Endothelial cell (in vitro differentiated cells): ENCODE measurements at regions not wholly inside any gene's neighbourhood (a gene's known extent, or its start where the extent isn't known, plus 50 kb on each side); places are given as distances from the start of the nearest gene placed in this dataset.
"Not testable (repeated sequence)": the region's sequence is repeated elsewhere in the genome, so short reads cannot be mapped to it uniquely, and the experiment has no call there.

Experiments
- DNase-seq: peaks from one replicate; pipeline ENCODE4 v3.0.0; 2021; ENCODE audit warnings: low spot score
- H3K27ac Mint-ChIP-seq: one replicate; pipeline ENCODE4 v1.8.0; 2021; ENCODE audit warnings: mixed read lengths, inconsistent platforms; ENCODE audit not compliant: unreplicated experiment
- H3K27me3 Mint-ChIP-seq: one replicate; pipeline ENCODE4 v1.8.0; 2021; ENCODE audit warnings: mild to moderate bottlenecking, moderate library complexity, mixed read lengths, inconsistent platforms; ENCODE audit not compliant: unreplicated experiment
- H3K36me3 Mint-ChIP-seq: one replicate; pipeline ENCODE4 v1.8.0; 2021; ENCODE audit warnings: mild to moderate bottlenecking, low read depth, mixed read lengths, inconsistent platforms; ENCODE audit not compliant: unreplicated experiment
- H3K4me1 Mint-ChIP-seq: one replicate; pipeline ENCODE4 v1.8.0; 2021; ENCODE audit warnings: mild to moderate bottlenecking, mixed read lengths, inconsistent platforms; ENCODE audit not compliant: unreplicated experiment
- H3K4me3 Mint-ChIP-seq: one replicate; pipeline ENCODE4 v1.8.0; 2021; ENCODE audit warnings: mild to moderate bottlenecking, mixed read lengths, inconsistent platforms; ENCODE audit not compliant: unreplicated experiment
- H3K9me3 Mint-ChIP-seq: one replicate; pipeline ENCODE4 v1.8.0; 2021; ENCODE audit warnings: mixed read lengths, inconsistent platforms; ENCODE audit not compliant: unreplicated experiment
- TF ChIP-seq, protein P1 (sequence below): fragments of 200-600 bp; sonication (generic); IDR thresholded peaks from one replicate; pipeline ENCODE4 v1.5.0; 2021; ENCODE audit warnings: antibody characterized with exemption; ENCODE audit not compliant: unreplicated experiment

DNA sequence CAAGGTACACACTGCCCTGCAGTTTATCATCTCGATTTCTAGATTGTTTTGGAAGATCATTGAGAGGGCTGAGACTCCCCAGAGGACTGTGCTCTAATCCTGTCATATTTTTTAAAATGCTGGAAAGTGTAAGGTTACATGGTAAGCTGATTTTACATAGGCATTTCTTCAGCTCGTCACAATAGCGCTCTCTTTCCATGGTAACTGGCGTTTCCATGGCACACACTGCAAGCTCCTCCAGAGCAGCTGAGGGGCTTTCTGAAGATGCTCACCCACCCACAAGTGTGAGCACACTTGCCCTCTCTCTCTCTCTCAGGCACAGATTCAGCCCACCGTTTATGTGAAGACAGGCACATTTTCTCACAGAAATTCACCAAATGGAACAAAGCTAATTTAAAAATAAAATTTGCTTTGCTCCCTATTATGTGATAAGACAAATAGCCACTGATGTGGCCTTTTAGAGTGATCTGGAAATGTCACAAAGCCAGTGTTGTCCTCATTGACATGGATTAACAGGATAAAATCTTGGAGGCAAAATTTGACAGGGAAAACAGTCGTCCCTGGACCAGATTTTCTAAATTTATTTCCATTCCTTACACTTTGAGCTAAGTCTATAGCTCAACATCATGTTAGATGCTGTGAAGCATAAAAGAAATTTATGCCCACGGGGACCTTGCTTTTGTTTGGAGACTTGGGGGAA lies 421.5 kb downstream of the RWDD3 start:
- Mint-ChIP-seq H3K27ac (no peak overlapping the region), H3K36me3 (no peaks in the 10 kb centered on the region), H3K4me1 (no peaks in the 10 kb centered on the region), H3K4me3 (no peak overlapping the region), H3K27me3 (no peaks in the 10 kb centered on the region), H3K9me3 (no peaks in the 10 kb centered on the region)
- DNase-seq = no peak
- TF ChIP-seq, protein P1, sequence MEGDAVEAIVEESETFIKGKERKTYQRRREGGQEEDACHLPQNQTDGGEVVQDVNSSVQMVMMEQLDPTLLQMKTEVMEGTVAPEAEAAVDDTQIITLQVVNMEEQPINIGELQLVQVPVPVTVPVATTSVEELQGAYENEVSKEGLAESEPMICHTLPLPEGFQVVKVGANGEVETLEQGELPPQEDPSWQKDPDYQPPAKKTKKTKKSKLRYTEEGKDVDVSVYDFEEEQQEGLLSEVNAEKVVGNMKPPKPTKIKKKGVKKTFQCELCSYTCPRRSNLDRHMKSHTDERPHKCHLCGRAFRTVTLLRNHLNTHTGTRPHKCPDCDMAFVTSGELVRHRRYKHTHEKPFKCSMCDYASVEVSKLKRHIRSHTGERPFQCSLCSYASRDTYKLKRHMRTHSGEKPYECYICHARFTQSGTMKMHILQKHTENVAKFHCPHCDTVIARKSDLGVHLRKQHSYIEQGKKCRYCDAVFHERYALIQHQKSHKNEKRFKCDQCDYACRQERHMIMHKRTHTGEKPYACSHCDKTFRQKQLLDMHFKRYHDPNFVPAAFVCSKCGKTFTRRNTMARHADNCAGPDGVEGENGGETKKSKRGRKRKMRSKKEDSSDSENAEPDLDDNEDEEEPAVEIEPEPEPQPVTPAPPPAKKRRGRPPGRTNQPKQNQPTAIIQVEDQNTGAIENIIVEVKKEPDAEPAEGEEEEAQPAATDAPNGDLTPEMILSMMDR = no peak

GRCh38 chr1:95657248-95657647 lies 423.2 kb downstream of the RWDD3 start:
- Mint-ChIP-seq H3K27me3 (no peaks in the 10 kb centered on the region), H3K9me3 (no peaks in the 10 kb centered on the region), H3K4me1 (no peaks in the 10 kb centered on the region), H3K27ac (no peak overlapping the region), H3K4me3 (no peak overlapping the region), H3K36me3 (no peaks in the 10 kb centered on the region)
- no peak for DNase-seq
- TF ChIP-seq, protein P1 = no peak

DNA sequence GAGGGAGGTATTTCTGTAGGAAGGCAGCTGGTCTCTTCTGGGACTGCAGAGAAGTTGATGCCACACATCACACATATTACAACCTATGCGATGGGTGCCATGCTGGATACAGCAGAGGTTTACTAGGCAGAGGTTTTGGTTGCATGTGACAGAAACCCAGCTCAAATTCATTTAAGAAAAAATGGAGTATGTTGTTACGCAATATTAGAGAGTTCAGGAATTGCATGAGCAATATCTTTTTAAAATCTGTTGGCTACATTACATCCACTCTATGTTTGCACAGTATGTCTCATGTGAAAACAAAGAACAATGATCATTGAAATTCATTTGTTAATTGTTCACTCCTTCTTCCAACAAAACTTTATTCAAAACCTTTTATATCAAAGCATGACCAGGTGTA lies 425.2 kb downstream of the RWDD3 start:
- Mint-ChIP-seq H3K4me3 (no peak overlapping the region), H3K36me3 (no peaks in the 10 kb centered on the region), H3K9me3 (no peaks in the 10 kb centered on the region), H3K27ac (no peak overlapping the region), H3K27me3 (no peaks in the 10 kb centered on the region), H3K4me1 (no peaks in the 10 kb centered on the region)
- TF ChIP-seq, protein P1 = no peak
- DNase-seq = no peak

DNA sequence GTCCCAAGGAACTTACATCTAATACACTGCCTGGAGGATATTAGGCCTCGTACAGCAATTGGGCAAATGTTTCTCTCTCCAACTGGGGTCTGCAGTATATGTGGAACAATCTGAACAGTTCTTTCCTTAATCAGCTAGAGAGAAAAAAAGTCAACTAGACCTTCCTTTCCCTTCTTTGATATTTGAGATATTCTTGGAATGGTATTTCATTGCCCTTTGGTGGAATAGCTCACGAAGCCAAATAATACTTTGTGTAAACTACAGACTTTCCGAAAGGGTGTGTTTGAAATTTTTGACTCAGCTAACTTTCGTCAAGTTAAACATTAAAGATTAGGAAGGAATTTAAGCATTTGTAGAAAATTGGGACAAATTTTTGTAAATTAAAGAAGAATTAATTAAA lies 425.6 kb downstream of the RWDD3 start:
- Mint-ChIP-seq H3K9me3 (no peaks in the 10 kb centered on the region), H3K4me1 (no peaks in the 10 kb centered on the region), H3K27ac (no peak overlapping the region), H3K36me3 (no peaks in the 10 kb centered on the region), H3K4me3 (no peak overlapping the region), H3K27me3 (no peaks in the 10 kb centered on the region)
- no peak for DNase-seq
- TF ChIP-seq, protein P1 = no peak

GRCh38 chr1:95660736-95661135 lies 426.7 kb downstream of the RWDD3 start:
- TF ChIP-seq, protein P1 = no peak
- H3K4me1 Mint-ChIP-seq = no peaks in the 10 kb centered on the region
- H3K36me3 Mint-ChIP-seq = no peaks in the 10 kb centered on the region
- no peaks in the 10 kb centered on the region for H3K27me3 Mint-ChIP-seq
- H3K27ac Mint-ChIP-seq = no peak overlapping the region
- H3K4me3 Mint-ChIP-seq = no peak overlapping the region
- no peak for DNase-seq
- no peaks in the 10 kb centered on the region for H3K9me3 Mint-ChIP-seq

- not testable (repeated sequence) for H3K27me3 Mint-ChIP-seq, H3K36me3 Mint-ChIP-seq, H3K27ac Mint-ChIP-seq, DNase-seq, H3K9me3 Mint-ChIP-seq, H3K4me1 Mint-ChIP-seq, H3K4me3 Mint-ChIP-seq
Observed at GRCh38 chr1:95663530-95663929, 429.5 kb downstream of the RWDD3 start.
